Mammary epithelial cell (primary cell): ENCODE measurements at regions not wholly inside any gene's neighbourhood (a gene's known extent, or its start where the extent isn't known, plus 50 kb on each side); places are given as distances from the start of the nearest gene placed in this dataset.

Source experiments
- CTCF ChIP-seq, 2 donors: IDR thresholded peaks in 1 of 2; conservative IDR thresholded peaks in 1 of 2; 2 replicates each; pipeline ENCODE4 v1.5.1; 2011 to 2012; ENCODE audit warnings: inconsistent platforms in 2 of 2, low read length in 2 of 2, mild to moderate bottlenecking in 2 of 2, control low read depth in 1 of 2, low read depth in 1 of 2; ENCODE audit not compliant: insufficient read depth in 1 of 2; ENCODE audit errors: extremely low read depth in 1 of 2
- EZH2 ChIP-seq: IDR thresholded peaks from 2 replicates; pipeline ENCODE4 v1.6.1; 2012; ENCODE audit warnings: low read length, inconsistent platforms, borderline replicate concordance

- no peak for TF ChIP-seq CTCF (conservative IDR thresholded peaks at IDR 0.05 in 1 of 2, IDR thresholded peaks at IDR 0.05 in 1 of 2; ENCODE audit: extremely low read depth in 1 of 2, insufficient read depth in 1 of 2, low read depth in 1 of 2, low read length in 2 of 2)
- TF ChIP-seq EZH2, result no peak
Observed at GRCh38 chr4:126748736-126749135, 884.0 kb upstream of the INTU start.
